GM18873 (cell line): ENCODE measurements at regions not wholly inside any gene's neighbourhood (a gene's known extent, or its start where the extent isn't known, plus 50 kb on each side); places are given as distances from the start of the nearest gene placed in this dataset.
"Not testable (repeated sequence)": the region's sequence is repeated elsewhere in the genome, so short reads cannot be mapped to it uniquely, and the experiment has no call there.

Experiments used
- ATAC-seq: cut with Tn5 transposase; IDR thresholded peaks from one replicate; pipeline ENCODE4 v1.9.1; 2021; ENCODE audit warnings: mild to moderate bottlenecking, moderate library complexity, moderate number of reproducible peaks; ENCODE audit not compliant: unreplicated experiment, low FRiP score

GRCh38 chr17:72385475-72385874 lies 264.7 kb downstream of the SOX9 start:
- no peak for ATAC-seq

GRCh38 chr17:72386173-72386572 lies 265.4 kb downstream of the SOX9 start:
- not testable (repeated sequence) for ATAC-seq

- ATAC-seq: no peak
These were observed 265.9 kb downstream of the SOX9 start for GRCh38 chr17:72386619-72387237.

- no peak for ATAC-seq
These were observed 266.7 kb downstream of the SOX9 start for GRCh38 chr17:72387487-72387886.

- no peak for ATAC-seq
These were observed 267.1 kb downstream of the SOX9 start for GRCh38 chr17:72387969-72388368.

GRCh38 chr17:72388765-72389473 lies 268.1 kb downstream of the SOX9 start:
- ATAC-seq: peak; percentile 63

GRCh38 chr17:72390675-72391508 lies 270.1 kb downstream of the SOX9 start:
- ATAC-seq: no peak

GRCh38 chr17:72392056-72393010 lies 271.5 kb downstream of the SOX9 start:
- ATAC-seq: peak; percentile 46

- ATAC-seq: no peak
These were observed 272.7 kb downstream of the SOX9 start for GRCh38 chr17:72393553-72393952.

GRCh38 chr17:72394531-72394930 lies 273.7 kb downstream of the SOX9 start:
- ATAC-seq: no peak

GRCh38 chr17:72396121-72396520 lies 275.3 kb downstream of the SOX9 start:
- ATAC-seq: no peak

- no peak for ATAC-seq
These were observed 276.4 kb downstream of the SOX9 start for GRCh38 chr17:72397223-72397667.

- no peak for ATAC-seq
These were observed 276.9 kb downstream of the SOX9 start for GRCh38 chr17:72397687-72398086.

GRCh38 chr17:72399023-72399607 lies 278.3 kb downstream of the SOX9 start:
- no peak for ATAC-seq

GRCh38 chr17:72399608-72400487 lies 279.0 kb downstream of the SOX9 start:
- ATAC-seq: no peak

GRCh38 chr17:72400488-72400827 lies 279.6 kb downstream of the SOX9 start:
- ATAC-seq: no peak

GRCh38 chr17:72400863-72401262 lies 280.0 kb downstream of the SOX9 start:
- no peak for ATAC-seq

GRCh38 chr17:72401883-72402726 lies 281.3 kb downstream of the SOX9 start:
- no peak for ATAC-seq
